ENCODE measurements at regions not wholly inside any gene's neighbourhood (a gene's known extent, or its start where the extent isn't known, plus 50 kb on each side); places are given as distances from the start of the nearest gene placed in this dataset.

DNA sequence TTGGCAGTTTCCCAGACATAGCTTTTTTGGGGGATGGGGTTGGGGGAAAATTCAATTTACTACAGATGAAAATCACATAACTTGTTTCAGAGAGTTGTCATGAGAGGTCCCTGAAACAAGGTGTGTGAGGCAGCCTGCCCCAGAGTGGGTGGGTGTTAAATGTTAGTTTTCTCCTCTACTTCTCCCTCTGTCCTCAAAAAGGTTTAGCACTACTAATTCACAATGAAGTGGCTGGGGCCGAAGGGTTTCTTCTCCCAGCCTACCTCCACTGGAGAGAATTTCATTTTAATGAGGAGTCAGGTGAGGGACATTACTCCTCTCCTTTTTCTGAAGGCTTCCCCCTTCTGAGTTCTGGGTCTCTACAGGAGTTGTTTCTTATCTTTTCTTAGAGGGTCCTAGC lies 103.3 kb downstream of the C1orf94 start:
- Histone ChIP-seq H3K4me1 (no peaks in the 10 kb centered on the region), H3K4me3 (ENCODE audit: low read depth, low read length) (no peak overlapping the region), H3K27me3 (no peaks in the 10 kb centered on the region), H3K36me3 (no peaks in the 10 kb centered on the region), H3K9me3 (no peaks in the 10 kb centered on the region)
- DNase-seq: no peak
- TF ChIP-seq, protein P1, sequence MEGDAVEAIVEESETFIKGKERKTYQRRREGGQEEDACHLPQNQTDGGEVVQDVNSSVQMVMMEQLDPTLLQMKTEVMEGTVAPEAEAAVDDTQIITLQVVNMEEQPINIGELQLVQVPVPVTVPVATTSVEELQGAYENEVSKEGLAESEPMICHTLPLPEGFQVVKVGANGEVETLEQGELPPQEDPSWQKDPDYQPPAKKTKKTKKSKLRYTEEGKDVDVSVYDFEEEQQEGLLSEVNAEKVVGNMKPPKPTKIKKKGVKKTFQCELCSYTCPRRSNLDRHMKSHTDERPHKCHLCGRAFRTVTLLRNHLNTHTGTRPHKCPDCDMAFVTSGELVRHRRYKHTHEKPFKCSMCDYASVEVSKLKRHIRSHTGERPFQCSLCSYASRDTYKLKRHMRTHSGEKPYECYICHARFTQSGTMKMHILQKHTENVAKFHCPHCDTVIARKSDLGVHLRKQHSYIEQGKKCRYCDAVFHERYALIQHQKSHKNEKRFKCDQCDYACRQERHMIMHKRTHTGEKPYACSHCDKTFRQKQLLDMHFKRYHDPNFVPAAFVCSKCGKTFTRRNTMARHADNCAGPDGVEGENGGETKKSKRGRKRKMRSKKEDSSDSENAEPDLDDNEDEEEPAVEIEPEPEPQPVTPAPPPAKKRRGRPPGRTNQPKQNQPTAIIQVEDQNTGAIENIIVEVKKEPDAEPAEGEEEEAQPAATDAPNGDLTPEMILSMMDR (IDR thresholded peaks at IDR 0.05; ENCODE audit: low read depth, low read length): no peak

DNA sequence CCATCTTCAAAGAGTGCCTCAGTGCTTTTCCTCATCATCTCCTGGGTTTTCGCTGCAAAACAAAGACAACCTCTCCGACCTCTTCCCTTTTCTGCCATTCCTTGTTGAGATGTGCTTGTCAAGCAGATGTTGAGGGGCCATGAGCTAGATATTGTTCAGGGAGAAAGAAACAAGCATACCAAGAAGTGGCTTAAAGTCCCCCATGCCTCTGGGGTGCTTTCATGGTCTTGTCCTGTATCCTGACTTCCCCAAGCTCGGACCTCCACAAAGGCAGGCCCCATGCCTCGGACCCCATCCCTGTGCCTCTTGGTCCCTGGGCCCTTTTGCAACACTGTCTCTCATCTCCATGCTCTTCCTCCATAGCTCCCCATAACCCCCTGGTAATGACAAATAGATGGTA lies 103.8 kb downstream of the C1orf94 start:
- DNase-seq: no peak
- Histone ChIP-seq H3K9me3 (no peaks in the 10 kb centered on the region), H3K4me1 (no peaks in the 10 kb centered on the region), H3K36me3 (no peaks in the 10 kb centered on the region), H3K4me3 (ENCODE audit: low read depth, low read length) (no peak overlapping the region), H3K27me3 (no peaks in the 10 kb centered on the region)
- TF ChIP-seq, protein P1 (IDR thresholded peaks at IDR 0.05; ENCODE audit: low read depth, low read length): no peak

DNA sequence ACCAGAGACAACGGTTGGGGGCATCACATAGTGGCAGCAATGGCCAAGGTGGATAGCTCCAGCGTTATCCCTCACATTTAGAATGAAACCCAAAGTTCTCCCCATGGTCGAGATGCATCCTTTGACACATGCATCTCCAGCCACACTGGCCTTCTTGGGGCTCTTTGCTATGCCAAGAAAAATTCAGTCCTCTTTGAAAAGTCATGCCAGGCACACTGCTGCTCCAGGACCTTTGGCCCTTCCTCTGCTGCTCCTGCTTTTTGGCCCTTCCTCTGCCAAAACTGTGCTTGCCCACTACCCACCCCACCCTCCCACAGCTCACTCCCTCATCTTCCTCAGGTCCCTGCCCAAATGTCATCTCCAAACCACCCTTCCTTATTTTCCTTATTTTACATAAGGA lies 106.4 kb downstream of the C1orf94 start:
- Histone ChIP-seq H3K36me3 (no peaks in the 10 kb centered on the region), H3K27me3 (no peaks in the 10 kb centered on the region)
- TF ChIP-seq, protein P1 (IDR thresholded peaks at IDR 0.05; ENCODE audit: low read depth, low read length): no peak

DNA sequence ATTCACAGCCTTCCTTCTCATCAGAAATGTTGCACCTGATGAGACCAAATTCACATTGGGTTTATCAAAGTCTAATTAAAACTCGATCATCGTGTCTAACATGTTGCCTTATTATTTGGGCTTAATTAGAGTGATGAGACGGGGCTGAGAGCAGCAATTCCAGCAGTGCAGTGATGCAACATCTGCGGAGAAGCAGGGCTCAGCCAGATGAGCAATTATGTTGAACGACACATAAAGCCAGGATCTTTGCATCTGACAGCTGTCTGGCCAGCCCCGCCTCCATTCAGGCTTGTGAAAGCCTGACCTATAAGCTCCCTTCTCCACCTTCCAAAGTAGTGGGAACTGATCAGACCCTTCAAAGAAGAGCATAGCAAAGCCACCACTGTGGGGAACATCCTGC lies 109.8 kb downstream of the C1orf94 start:
- DNase-seq: no peak
- no peaks in the 10 kb centered on the region for H3K27me3 ChIP-seq
- no peaks in the 10 kb centered on the region for H3K4me1 ChIP-seq
- H3K9me3 ChIP-seq: no peaks in the 10 kb centered on the region
- no peaks in the 10 kb centered on the region for H3K36me3 ChIP-seq
- no peak overlapping the region for H3K4me3 ChIP-seq (ENCODE audit: low read depth, low read length)
- TF ChIP-seq, protein P1 (IDR thresholded peaks at IDR 0.05; ENCODE audit: low read depth, low read length): no peak

More for the DNA sequence above, 106.4 kb downstream of the C1orf94 start:
- H3K4me1 ChIP-seq: no peaks in the 10 kb centered on the region
- no peak overlapping the region for H3K4me3 ChIP-seq (ENCODE audit: low read depth, low read length)
- no peaks in the 10 kb centered on the region for H3K9me3 ChIP-seq
- no peak for DNase-seq

DNA sequence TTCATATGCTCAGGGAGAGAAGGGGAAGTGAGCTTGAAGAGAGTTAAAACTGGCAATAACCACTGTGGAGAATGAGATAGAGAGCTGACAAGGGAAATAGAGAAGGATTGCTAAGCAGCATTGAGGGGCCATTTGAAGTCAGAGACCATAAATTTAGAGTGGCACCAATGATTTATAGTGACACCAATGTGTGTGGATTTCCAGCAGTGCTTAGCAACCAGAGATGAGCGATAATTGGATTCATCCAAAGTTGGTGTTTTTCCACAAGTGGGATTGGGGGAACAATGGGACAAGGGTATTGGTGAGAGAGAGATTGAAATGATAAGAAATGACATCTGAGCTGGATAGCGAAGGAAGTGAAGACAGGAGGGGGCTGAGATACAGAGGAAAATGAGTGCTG lies 114.1 kb downstream of the C1orf94 start:
- H3K4me1 ChIP-seq: no peaks in the 10 kb centered on the region
- H3K36me3 ChIP-seq: no peaks in the 10 kb centered on the region
- no peaks in the 10 kb centered on the region for H3K9me3 ChIP-seq
- TF ChIP-seq, protein P1 (IDR thresholded peaks at IDR 0.05; ENCODE audit: low read depth, low read length): no peak
- no peaks in the 10 kb centered on the region for H3K27me3 ChIP-seq
- H3K4me3 ChIP-seq (ENCODE audit: low read depth, low read length): no peak overlapping the region
- DNase-seq: no peak

DNA sequence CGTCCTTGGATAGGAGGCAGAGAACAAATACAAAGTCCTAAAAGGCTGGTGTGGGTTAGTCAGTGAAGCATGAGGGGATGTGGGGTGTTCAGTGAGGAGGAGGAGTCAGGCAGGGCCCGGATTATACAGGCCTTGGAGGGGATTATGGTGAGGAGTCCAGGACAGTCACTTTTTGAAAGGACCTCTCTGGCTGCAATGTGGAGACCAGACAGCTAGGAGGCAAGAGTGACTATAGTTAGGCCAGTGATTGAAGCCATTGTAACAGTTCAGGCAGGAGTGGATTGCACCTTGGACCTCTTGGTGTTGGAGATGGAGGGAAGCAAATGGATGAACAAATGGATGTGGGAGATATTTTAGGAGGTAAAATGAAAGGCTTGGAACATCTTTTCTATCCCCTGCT lies 115.8 kb downstream of the C1orf94 start:
- no peaks in the 10 kb centered on the region for H3K27me3 ChIP-seq
- H3K9me3 ChIP-seq: no peaks in the 10 kb centered on the region
- DNase-seq: no peak
- H3K36me3 ChIP-seq: no peaks in the 10 kb centered on the region
- H3K4me1 ChIP-seq: no peaks in the 10 kb centered on the region
- TF ChIP-seq, protein P1 (IDR thresholded peaks at IDR 0.05; ENCODE audit: low read depth, low read length): no peak
- no peak overlapping the region for H3K4me3 ChIP-seq (ENCODE audit: low read depth, low read length)

Measured in BE2C (cell line).